Ectodermal cell (in vitro differentiated cells): ENCODE measurements at regions not wholly inside any gene's neighbourhood (a gene's known extent, or its start where the extent isn't known, plus 50 kb on each side); places are given as distances from the start of the nearest gene placed in this dataset.

ENCODE experiments used
- H3K27ac ChIP-seq: 2 replicates; pipeline ENCODE4 v1.7.0; 2013; ENCODE audit warnings: mild to moderate bottlenecking, low read depth, low read length; ENCODE audit not compliant: insufficient read depth, poor library complexity, severe bottlenecking
- H3K27me3 ChIP-seq: 2 replicates; pipeline ENCODE4 v1.7.0; 2013; ENCODE audit warnings: mild to moderate bottlenecking, low read length; ENCODE audit not compliant: insufficient read depth, control insufficient read depth, poor library complexity, severe bottlenecking
- H3K36me3 ChIP-seq: one replicate; pipeline ENCODE4 v1.7.0; 2013; ENCODE audit warnings: low read length; ENCODE audit not compliant: control insufficient read depth, insufficient read depth
- H3K4me1 ChIP-seq: one replicate; pipeline ENCODE4 v1.7.0; 2013; ENCODE audit warnings: low read length; ENCODE audit not compliant: control insufficient read depth, insufficient read depth
- H3K4me3 ChIP-seq: 2 replicates; pipeline ENCODE4 v1.7.0; 2013; ENCODE audit warnings: low read depth, low read length, control low read depth; ENCODE audit not compliant: insufficient read depth
- H3K9me3 ChIP-seq: 2 replicates; pipeline ENCODE4 v1.7.0; 2013; ENCODE audit warnings: mild to moderate bottlenecking, low read length, moderate library complexity; ENCODE audit not compliant: control insufficient read depth
- WGBS, 2 experiments: methylation state at CpG; one replicate each; pipeline ENCODE4 v1.1.7; 2013; ENCODE audit warnings: missing lambda C conversion rate in 2 of 2; 5-methylcytosine and 5-hydroxymethylcytosine counted together

DNA sequence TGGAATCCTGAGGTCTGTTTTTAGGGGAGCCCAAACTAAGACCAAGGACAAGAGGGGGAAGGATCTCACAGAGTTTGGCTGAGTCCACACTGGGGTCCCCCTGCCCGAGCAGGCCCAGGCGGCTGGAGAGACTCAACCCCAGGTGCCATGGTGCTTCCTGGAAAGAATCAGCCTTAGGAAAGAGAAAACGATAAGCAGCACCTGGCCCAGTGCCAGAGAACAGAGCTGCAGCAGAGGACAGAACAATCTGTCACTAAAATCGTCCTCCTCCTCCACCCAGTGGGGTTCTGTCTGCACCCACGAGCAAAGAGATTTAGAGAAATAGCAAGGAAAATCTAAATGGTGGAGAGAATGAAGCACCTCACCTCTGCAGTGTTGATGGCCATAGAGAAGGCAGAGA is 470.5 kb downstream of the BCOR start:
- no peak overlapping the region for H3K27ac ChIP-seq
- WGBS, 2 experiments: 88 to 89% methylated on average over 4 to 5 of the region's 5 CpGs
- H3K4me1 ChIP-seq: no peaks in the 10 kb centered on the region
- H3K36me3 ChIP-seq: no peaks in the 10 kb centered on the region
- no peak overlapping the region for H3K4me3 ChIP-seq
- no peaks in the 10 kb centered on the region for H3K27me3 ChIP-seq
- H3K9me3 ChIP-seq: no peaks in the 10 kb centered on the region

DNA sequence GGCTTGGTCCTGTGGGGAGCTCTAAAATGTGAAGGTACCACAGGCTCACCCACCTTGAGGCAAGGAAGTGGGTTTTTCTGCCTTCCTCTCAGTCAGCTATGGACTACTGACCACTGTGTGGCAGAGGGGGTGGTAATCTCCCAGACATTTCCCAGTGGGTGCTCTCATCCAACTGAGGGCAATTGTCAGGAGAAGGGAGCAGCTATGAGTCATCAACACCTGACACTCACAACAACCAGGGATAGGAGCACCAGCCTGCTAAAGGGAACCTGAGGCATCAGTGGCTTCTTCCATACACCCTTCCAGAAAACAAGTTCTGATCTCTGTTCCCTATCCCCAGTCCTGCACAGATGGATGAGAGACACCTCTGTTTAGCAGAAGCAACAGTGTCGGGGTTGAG is 468.8 kb downstream of the BCOR start:
- WGBS, 2 experiments: 93 to 100% methylated on average over 1 of the region's 1 CpG
- H3K36me3 ChIP-seq: no peaks in the 10 kb centered on the region
- H3K4me1 ChIP-seq: no peaks in the 10 kb centered on the region
- no peak overlapping the region for H3K4me3 ChIP-seq
- H3K27me3 ChIP-seq: no peaks in the 10 kb centered on the region
- H3K9me3 ChIP-seq: no peaks in the 10 kb centered on the region
- no peak overlapping the region for H3K27ac ChIP-seq

DNA sequence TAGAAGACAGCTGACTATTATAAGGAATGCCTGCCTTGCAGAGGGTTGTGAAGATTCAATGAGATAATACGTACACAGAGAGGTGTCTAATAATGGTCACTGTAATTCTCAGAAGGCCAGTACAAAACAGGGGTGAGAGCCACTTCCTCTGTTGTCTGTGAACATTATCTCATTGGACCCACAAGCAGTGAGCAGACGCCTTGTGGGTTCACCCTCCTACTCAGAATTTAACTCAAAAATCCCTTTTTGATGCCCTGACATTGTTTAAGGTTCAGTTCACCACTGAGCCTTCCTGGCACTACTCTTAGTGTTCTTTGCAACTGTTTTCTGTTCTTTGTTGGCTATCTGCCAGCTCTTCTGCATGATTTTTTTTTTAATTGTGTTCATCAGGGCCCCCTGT is 467.4 kb downstream of the BCOR start:
- Histone ChIP-seq H3K4me1 (no peaks in the 10 kb centered on the region), H3K4me3 (no peak overlapping the region), H3K36me3 (no peaks in the 10 kb centered on the region), H3K27ac (no peak overlapping the region), H3K27me3 (no peaks in the 10 kb centered on the region), H3K9me3 (no peaks in the 10 kb centered on the region)
- WGBS, 2 experiments: 94 to 96% methylated on average over 2 of the region's 2 CpGs

DNA sequence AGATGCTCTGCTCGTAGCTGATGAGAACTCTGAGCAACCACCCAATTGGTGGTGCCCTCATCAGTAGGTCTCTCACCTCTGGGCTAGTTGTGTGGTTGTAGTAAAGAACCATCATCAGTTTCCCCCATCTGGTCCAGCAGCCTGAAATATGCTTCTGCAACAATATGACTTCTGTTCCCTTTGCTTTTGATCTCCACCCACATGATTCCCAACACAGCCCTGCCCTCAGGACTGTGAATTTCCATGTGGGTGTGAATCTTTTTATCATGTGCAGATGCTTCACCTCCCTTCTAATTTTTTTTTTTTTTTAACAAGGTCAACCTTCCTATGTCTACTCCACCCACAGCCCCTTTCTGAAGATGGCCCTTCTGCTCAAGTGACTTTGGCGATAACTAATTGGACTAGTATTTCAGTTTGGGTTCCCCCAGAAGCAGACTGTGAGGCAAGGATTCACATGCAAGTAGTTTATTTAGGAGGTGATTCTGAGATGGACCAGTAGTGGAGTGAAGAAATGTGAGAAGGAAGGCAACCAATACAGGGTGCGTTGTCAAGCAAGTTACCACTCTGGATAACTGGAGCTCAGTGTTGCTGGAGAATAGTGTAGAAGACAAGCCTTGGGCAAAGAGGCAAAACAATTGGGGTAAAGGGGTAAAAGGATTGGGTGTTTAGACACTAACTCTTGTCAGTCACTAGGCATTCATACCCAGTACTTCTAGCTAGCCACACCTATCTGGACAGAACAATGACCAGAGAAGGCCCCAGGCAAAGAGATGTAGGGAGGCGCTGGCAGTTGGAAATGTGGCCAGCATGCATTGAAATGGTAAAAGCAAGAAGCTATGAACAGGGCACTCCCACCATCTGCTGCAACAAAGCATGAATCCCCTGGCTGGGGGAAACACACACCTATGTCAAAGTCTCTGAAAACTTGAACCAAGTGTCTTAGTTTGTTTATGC is 466.2 kb downstream of the BCOR start:
- Histone ChIP-seq H3K36me3 (no peaks in the 10 kb centered on the region), H3K27me3 (no peaks in the 10 kb centered on the region), H3K4me1 (no peaks in the 10 kb centered on the region), H3K9me3 (no peaks in the 10 kb centered on the region), H3K4me3 (no peak overlapping the region), H3K27ac (no peak overlapping the region)
- 90 to 100% methylated on average over 4 of the region's 4 CpGs for WGBS, 2 experiments

DNA sequence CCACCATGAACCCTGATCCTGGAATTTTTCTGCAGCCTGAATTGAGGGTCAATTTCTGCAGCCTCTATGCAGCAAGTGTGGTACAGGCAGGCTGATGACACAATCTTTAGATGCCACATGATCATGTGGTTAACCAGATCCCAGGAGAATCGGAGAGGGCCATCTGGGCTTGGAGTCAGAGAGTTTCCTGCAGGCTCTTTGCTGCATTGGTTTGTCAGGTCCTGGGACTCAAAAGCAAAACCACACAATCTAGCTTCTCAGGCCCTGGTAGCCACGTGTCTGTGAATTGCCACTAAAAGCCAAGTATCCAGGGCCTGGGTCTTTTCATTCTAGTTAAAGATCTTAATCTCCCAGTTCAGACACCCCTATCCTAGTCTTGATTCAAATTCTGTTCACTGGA is 464.5 kb downstream of the BCOR start:
- Histone ChIP-seq H3K4me3 (no peak overlapping the region), H3K9me3 (no peaks in the 10 kb centered on the region), H3K27me3 (no peaks in the 10 kb centered on the region), H3K4me1 (no peaks in the 10 kb centered on the region), H3K36me3 (no peaks in the 10 kb centered on the region), H3K27ac (no peak overlapping the region)
- whole genome bisulfite sequencing, 2 experiments: 84 to 89% methylated on average over 2 of the region's 2 CpGs

DNA sequence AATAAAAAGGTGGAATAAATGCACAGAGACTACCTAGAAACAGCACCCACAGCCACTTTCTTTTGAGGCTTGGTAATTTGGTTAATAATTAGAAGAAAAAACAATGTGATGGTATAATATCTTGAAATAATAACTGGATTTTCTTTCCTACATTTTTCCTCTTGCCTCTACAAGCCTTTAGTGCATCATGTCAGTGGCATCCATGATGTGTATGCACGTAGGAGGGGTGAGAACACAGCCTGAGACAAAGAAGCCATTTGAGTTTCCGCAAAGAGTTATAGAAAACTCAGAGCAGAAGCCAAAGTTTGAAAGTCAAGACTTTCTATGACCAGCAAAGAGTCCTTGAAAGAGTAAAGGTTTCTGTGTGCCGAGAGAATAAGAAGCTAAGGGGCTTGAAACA is 461.3 kb downstream of the BCOR start:
- no peak overlapping the region for H3K4me3 ChIP-seq
- no peaks in the 10 kb centered on the region for H3K27me3 ChIP-seq
- 92 to 96% methylated on average over 3 of the region's 3 CpGs for WGBS, 2 experiments
- no peaks in the 10 kb centered on the region for H3K36me3 ChIP-seq
- H3K9me3 ChIP-seq: no peaks in the 10 kb centered on the region
- no peak overlapping the region for H3K27ac ChIP-seq
- no peaks in the 10 kb centered on the region for H3K4me1 ChIP-seq

DNA sequence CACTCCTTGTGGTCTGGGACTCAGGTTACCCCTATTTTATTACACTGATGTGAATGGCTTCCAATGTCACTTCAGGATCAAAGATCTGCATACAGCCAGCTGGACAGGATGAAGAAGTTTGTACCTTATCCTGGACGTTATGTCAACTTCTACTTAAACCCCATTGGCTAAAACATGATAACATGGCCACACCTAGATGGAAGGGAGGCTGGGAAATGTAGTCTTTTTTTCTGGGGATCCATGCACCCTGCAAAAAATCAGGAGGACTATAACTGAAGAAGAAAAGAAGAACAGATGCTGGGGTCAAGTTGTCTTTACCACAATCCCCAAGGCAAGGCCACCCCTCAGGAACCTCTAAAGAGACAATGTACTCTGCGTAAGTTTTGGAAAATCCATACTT is 459.2 kb downstream of the BCOR start:
- WGBS, 2 experiments: 91 to 94% methylated on average over 1 to 2 of the region's 2 CpGs
- Histone ChIP-seq H3K36me3 (no peaks in the 10 kb centered on the region), H3K9me3 (no peaks in the 10 kb centered on the region), H3K4me3 (no peak overlapping the region), H3K27me3 (no peaks in the 10 kb centered on the region), H3K27ac (no peak overlapping the region), H3K4me1 (peaks cover 8% of the 10 kb centered on the region)

DNA sequence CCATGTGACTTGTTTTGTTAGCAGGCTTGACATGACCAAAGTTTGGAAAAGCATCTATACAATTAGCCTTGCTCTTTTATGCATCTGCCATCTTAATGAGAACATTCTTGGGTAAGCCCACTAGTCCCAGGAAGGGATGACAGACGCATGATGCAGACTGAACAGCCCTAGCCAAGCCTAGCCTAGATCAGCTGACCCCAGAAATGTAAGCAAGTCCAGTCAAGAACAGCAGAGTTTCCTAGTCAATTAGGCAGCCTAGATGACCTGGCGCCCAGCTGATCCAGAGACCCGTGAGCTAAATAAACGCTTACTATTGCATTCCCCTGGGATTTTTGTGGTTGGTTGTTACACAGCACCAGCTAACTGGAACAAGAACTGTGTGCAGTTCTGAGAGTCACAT is 457.9 kb downstream of the BCOR start:
- H3K4me1 ChIP-seq: peaks cover 8% of the 10 kb centered on the region
- no peaks in the 10 kb centered on the region for H3K36me3 ChIP-seq
- H3K27ac ChIP-seq: no peak overlapping the region
- H3K4me3 ChIP-seq: no peak overlapping the region
- WGBS, 2 experiments: 94 to 99% methylated on average over 4 of the region's 4 CpGs
- no peaks in the 10 kb centered on the region for H3K27me3 ChIP-seq
- H3K9me3 ChIP-seq: no peaks in the 10 kb centered on the region

DNA sequence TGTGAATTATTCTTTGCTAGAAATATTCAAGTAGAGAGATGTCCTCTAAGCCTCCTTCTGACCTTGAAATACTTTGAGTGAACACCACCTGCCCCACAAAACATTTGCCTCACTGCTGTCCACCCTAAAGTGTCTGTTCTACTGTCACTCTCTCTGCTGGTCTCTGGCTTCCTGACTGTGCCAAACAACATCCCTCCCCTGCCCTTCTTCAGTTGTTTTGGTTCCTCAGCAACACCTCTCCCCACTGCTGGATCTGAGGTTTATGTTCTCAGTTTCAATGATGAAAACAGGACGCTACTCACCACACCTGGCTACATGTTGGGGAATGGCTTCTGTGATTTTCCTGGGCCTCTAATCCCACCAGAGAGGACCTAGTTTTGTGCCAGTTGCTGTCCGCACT is 456.9 kb downstream of the BCOR start:
- Histone ChIP-seq H3K4me1 (peaks cover 8% of the 10 kb centered on the region), H3K36me3 (no peaks in the 10 kb centered on the region), H3K4me3 (no peak overlapping the region), H3K27ac (no peak overlapping the region), H3K9me3 (no peaks in the 10 kb centered on the region), H3K27me3 (no peaks in the 10 kb centered on the region)
- 83 to 98% methylated on average over 2 of the region's 2 CpGs for WGBS, 2 experiments

DNA sequence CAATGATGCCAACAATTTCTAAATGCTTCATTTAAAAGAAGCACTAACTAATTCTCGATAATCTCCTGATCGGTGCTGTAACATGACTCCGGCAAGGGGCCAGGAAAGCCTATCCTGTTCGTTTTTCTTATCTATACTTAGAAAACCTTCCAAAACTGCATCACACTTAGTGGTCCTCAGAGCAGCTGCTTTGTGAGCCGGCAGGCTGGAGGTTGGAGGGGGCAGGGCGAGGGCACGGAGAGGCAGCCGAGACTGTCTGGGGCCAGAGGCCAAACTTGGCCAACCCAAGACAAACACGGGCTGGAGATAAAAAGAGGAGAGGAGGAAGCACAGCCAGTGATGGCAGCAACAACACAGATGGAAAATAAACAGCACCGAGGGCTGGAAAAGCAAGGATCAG is 455.7 kb downstream of the BCOR start:
- WGBS, 2 experiments: 53 to 67% methylated on average over 10 of the region's 10 CpGs
- Histone ChIP-seq H3K4me3 (no peak overlapping the region), H3K9me3 (no peaks in the 10 kb centered on the region), H3K27me3 (no peaks in the 10 kb centered on the region), H3K36me3 (no peaks in the 10 kb centered on the region), H3K4me1 (peaks cover 8% of the 10 kb centered on the region), H3K27ac (no peak overlapping the region)
